ENCODE measurements at regions not wholly inside any gene's neighbourhood (a gene's known extent, or its start where the extent isn't known, plus 50 kb on each side); places are given as distances from the start of the nearest gene placed in this dataset.

GRCh38 chr4:32607978-32608377, 1887.8 kb downstream of the PCDH7 start:
- TF ChIP-seq, protein P1, sequence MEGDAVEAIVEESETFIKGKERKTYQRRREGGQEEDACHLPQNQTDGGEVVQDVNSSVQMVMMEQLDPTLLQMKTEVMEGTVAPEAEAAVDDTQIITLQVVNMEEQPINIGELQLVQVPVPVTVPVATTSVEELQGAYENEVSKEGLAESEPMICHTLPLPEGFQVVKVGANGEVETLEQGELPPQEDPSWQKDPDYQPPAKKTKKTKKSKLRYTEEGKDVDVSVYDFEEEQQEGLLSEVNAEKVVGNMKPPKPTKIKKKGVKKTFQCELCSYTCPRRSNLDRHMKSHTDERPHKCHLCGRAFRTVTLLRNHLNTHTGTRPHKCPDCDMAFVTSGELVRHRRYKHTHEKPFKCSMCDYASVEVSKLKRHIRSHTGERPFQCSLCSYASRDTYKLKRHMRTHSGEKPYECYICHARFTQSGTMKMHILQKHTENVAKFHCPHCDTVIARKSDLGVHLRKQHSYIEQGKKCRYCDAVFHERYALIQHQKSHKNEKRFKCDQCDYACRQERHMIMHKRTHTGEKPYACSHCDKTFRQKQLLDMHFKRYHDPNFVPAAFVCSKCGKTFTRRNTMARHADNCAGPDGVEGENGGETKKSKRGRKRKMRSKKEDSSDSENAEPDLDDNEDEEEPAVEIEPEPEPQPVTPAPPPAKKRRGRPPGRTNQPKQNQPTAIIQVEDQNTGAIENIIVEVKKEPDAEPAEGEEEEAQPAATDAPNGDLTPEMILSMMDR (IDR thresholded peaks at IDR 0.05) = no peak
- no peak for TF ChIP-seq EZH2 (IDR thresholded peaks at IDR 0.05)
- no peak for TF ChIP-seq EZH2phosphoT487 (IDR thresholded peaks at IDR 0.05)

Data from neural progenitor cell (in vitro differentiated cells).